BLaER1 (cell line): ENCODE measurements at regions not wholly inside any gene's neighbourhood (a gene's known extent, or its start where the extent isn't known, plus 50 kb on each side); places are given as distances from the start of the nearest gene placed in this dataset.
A peak's percentile ranks its signal among the peaks of the same experiment; 100 is the strongest.
"Not testable (repeated sequence)": the region's sequence is repeated elsewhere in the genome, so short reads cannot be mapped to it uniquely, and the experiment has no call there.

ENCODE experiments used
- H3K27ac ChIP-seq: shearing (Covaris generic); formaldehyde crosslinking; 2 replicates; pipeline ENCODE4 v1.8.1; 2022
- H3K27me3 ChIP-seq: shearing (Covaris generic); formaldehyde crosslinking; 2 replicates; pipeline ENCODE4 v1.8.1; 2022
- H3K36me3 ChIP-seq: shearing (Covaris generic); formaldehyde crosslinking; 2 replicates; pipeline ENCODE4 v1.8.1; 2022
- H3K4me1 ChIP-seq: shearing (Covaris generic); formaldehyde crosslinking; 2 replicates; pipeline ENCODE4 v1.8.1; 2022
- H3K4me2 ChIP-seq: shearing (Covaris generic); formaldehyde crosslinking; 2 replicates; pipeline ENCODE4 v1.8.1; 2022
- H3K4me3 ChIP-seq: shearing (Covaris generic); formaldehyde crosslinking; 2 replicates; pipeline ENCODE4 v1.8.1; 2022
- H3K9ac ChIP-seq: shearing (Covaris generic); formaldehyde crosslinking; 2 replicates; pipeline ENCODE4 v1.8.1; 2022
- H3K9me3 ChIP-seq: shearing (Covaris generic); formaldehyde crosslinking; 2 replicates; pipeline ENCODE4 v1.8.1; 2022
- H4K20me1 ChIP-seq: shearing (Covaris generic); formaldehyde crosslinking; 2 replicates; pipeline ENCODE4 v1.8.1; 2022
- Cebpa-rat ChIP-seq: shearing (Covaris generic); IDR thresholded peaks from 2 replicates; pipeline ENCODE4 v1.8.1; 2022

DNA sequence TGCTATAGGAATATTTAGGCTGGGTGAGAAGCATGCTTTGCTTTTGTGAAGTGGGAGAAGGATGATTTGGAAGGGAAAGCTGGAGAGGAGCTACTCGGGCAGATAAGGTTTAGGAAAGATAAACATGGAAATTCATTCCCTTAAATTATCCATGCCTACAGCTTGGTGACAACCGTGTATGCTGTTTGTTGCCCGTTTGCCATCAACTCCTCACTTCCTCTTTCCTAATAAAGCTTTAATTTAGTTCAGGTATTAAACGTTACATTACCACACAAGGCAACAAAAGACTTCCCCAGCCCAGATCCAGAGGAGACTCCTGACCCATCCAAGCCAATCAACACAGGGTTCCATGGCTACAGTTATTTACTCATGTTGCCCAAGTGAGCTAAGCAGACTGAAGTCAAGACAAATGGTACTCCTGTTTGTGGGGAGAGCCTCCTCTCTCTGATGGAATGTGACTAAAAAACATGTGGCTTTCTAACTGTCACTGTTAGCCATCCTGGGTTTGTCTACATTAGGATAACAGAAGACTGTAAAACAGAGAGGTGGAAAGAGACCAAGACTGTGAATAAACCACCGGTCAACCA, 101.7 kb upstream of the GRAMD1B start:
- Histone ChIP-seq H3K4me1 (peaks cover 12% of the 10 kb centered on the region), H3K9ac (no peak overlapping the region), H3K9me3 (peaks cover 5% of the 10 kb centered on the region; the same call in 1 of the 2 replicates), H4K20me1 (no peaks in the 10 kb centered on the region), H3K36me3 (no peaks in the 10 kb centered on the region), H3K27me3 (no peaks in the 10 kb centered on the region), H3K4me3 (no peak overlapping the region), H3K27ac (no peak overlapping the region), H3K4me2 (peak overlapping the region; percentile 30)
- TF ChIP-seq Cebpa-rat, result no peak

DNA sequence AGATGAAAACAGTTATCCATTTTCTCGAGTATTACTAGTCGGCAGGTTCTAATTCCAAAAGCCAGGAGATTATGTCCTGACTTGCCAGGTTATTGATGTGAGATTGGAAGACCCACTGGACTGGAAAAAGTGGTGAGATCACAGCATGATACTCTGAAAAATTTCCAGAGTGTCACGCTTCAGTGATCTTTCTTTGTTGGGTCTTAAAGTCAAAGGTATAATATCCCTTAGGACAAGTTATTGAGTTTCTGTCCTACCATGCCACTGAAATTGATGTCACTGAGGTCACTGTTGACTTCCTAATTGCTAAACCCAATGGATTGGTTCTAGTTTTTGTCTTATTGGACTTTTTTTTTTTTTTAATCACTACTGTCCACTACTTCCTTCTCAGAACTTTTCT, 104.5 kb upstream of the GRAMD1B start:
- no peak overlapping the region for H3K27ac ChIP-seq
- no peaks in the 10 kb centered on the region for H3K27me3 ChIP-seq
- no peak for TF ChIP-seq Cebpa-rat

DNA sequence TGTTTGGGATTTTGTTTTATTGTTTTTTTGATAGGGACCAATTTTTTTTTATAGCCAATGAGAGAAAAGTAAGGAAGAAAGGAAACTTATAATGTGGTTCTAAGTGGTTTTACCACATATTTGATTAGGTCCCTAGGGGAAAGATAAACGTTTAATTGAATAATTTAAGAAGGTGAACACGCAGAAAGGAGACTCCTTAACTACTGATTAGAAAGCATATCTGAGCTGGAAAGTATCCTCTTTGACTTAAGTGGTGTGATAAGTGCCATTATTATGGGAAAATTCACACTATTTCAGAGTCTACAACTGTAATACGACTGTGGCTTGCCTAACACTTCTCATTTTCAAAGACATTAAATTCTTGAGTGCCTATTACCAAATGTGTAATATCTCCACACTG, 106.5 kb upstream of the GRAMD1B start:
- Histone ChIP-seq H3K27ac (no peak overlapping the region), H3K36me3 (no peaks in the 10 kb centered on the region), H3K27me3 (no peaks in the 10 kb centered on the region), H3K9ac (no peak overlapping the region), H3K4me1 (peaks cover 9% of the 10 kb centered on the region), H3K4me3 (no peak overlapping the region), H4K20me1 (no peaks in the 10 kb centered on the region), H3K4me2 (no peak overlapping the region), H3K9me3 (no peaks in the 10 kb centered on the region)
- TF ChIP-seq Cebpa-rat, result no peak

More for the DNA sequence above, 104.5 kb upstream of the GRAMD1B start:
- no peaks in the 10 kb centered on the region for H4K20me1 ChIP-seq
- no peak overlapping the region for H3K4me3 ChIP-seq
- H3K4me2 ChIP-seq, result no peak overlapping the region
- H3K9me3 ChIP-seq, result no peaks in the 10 kb centered on the region
- H3K36me3 ChIP-seq, result no peaks in the 10 kb centered on the region
- no peak overlapping the region for H3K9ac ChIP-seq
- peaks cover 13% of the 10 kb centered on the region for H3K4me1 ChIP-seq

DNA sequence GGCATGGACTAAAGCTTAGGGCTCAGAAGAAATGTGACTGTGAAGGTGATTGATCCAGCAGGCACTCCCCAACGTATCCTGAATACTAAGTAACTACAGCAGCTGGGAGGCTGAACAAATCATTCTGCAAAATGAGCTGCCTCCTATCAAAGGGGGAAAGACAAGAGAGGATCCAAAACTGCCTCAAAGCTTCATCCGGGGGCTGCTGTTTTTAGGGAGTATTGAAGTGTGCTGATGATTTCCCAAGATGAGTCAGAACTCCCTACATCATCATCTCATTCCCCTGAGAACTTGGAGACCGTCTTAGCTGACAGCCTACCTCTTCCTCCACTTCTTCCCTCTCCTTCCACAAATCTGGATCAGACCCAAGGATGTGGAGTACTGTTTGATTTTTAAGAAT, 108.4 kb upstream of the GRAMD1B start:
- Histone ChIP-seq H3K9me3 (no peaks in the 10 kb centered on the region), H3K27ac (no peak overlapping the region), H3K4me2 (no peak overlapping the region), H3K4me3 (no peak overlapping the region), H4K20me1 (no peaks in the 10 kb centered on the region), H3K9ac (no peak overlapping the region), H3K4me1 (0 out of 2 replicates have a peak, but pooled peaks cover 4% of the 10 kb centered on the region), H3K36me3 (no peaks in the 10 kb centered on the region), H3K27me3 (no peaks in the 10 kb centered on the region)
- no peak for TF ChIP-seq Cebpa-rat

DNA sequence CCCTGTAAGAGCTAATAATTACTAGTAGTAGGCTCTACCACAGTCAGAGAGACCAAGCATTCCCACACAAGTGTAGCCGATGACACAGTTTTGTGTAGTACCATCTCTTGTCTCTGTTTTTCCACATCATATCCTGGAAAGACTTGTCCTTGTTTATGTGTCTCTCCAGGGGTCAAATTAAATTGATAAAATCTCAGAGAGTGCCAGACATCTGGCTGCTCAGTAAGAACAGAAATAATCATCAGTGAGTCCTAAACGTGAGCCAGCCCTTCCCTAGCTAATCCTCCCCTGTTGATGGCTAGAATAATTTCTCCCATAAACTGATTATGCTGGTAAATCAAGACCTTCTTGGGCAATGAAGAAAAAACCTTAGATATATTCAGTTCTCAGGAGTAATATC, 111.4 kb upstream of the GRAMD1B start:
- Histone ChIP-seq H3K27ac (no peak overlapping the region), H3K9me3 (no peaks in the 10 kb centered on the region), H3K27me3 (no peaks in the 10 kb centered on the region), H3K36me3 (no peaks in the 10 kb centered on the region), H3K4me1 (0 out of 2 replicates have a peak, but pooled peaks cover 3% of the 10 kb centered on the region), H3K9ac (no peak overlapping the region), H4K20me1 (no peaks in the 10 kb centered on the region), H3K4me2 (no peak overlapping the region), H3K4me3 (no peak overlapping the region)
- no peak for TF ChIP-seq Cebpa-rat

DNA sequence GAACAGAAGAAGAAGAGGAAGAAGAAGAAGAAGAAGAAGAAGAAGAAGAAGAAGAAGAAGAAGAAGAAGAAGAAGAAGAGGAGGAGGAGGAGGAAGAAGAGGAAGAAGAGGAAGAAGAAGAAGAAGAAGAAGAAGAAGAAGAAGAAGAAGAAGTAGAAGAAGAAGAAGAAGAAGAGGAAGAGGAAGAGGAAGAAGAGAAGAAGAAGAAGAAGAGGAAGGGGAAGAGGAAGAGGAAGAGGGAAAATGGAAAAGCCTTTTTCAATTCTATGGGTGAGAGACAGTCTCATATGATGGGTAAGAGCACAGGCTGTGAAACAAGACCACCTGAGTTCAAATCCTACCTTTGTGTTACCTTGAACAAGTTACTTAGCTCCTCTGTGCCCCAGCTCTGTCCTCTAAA, 111.9 kb upstream of the GRAMD1B start:
- not testable (repeated sequence) for H3K4me1 ChIP-seq, H3K4me3 ChIP-seq, H3K36me3 ChIP-seq, H4K20me1 ChIP-seq, H3K9me3 ChIP-seq, H3K4me2 ChIP-seq, H3K9ac ChIP-seq, H3K27me3 ChIP-seq, H3K27ac ChIP-seq

DNA sequence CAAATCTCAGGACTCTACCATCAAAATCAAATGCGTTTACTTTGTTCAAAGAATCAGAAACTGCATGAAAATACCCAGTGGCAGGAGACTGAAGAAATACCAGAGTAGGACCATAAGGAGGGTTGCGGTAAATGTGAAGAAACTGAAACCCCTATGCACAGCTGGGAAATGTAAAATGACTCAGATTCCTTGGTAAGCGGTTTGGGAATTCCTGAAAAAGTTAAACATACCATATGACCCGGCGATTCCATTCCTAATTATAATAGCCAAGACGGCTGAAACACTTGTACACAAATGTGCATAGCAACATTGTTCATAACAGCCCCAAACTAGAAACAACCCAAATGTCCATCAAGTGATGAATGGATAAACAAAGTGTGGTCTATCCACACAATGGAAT, 114.1 kb upstream of the GRAMD1B start:
- H3K9ac ChIP-seq, result no peak overlapping the region
- no peak overlapping the region for H3K4me3 ChIP-seq
- no peaks in the 10 kb centered on the region for H3K9me3 ChIP-seq
- H4K20me1 ChIP-seq, result no peaks in the 10 kb centered on the region
- H3K4me2 ChIP-seq, result no peak overlapping the region
- no peaks in the 10 kb centered on the region for H3K4me1 ChIP-seq
- no peaks in the 10 kb centered on the region for H3K27me3 ChIP-seq
- no peak for TF ChIP-seq Cebpa-rat
- H3K27ac ChIP-seq, result no peak overlapping the region
- no peaks in the 10 kb centered on the region for H3K36me3 ChIP-seq

DNA sequence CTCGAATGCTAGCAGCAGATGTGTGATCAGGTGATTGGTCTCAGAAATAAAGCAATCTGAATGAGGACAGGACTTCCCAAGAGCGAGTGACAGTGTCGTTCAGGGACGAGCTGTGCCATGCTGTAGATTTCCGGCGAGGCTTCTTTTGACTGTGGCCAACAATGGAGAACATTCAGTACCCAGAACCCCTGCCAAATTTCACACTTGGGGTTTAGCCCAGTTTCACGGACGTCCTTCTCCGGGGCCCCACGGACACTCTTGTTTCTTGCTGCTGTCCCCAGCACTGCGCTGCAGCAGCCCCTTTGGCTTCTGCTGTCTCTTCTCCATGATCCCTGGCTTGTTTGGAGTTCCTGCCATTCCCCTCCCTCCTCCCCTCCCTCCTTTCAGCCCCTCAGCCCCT, 115.1 kb upstream of the GRAMD1B start:
- no peak for TF ChIP-seq Cebpa-rat
- Histone ChIP-seq H3K9ac (no peak overlapping the region), H3K27me3 (no peaks in the 10 kb centered on the region), H3K4me1 (no peaks in the 10 kb centered on the region), H3K36me3 (no peaks in the 10 kb centered on the region), H3K27ac (no peak overlapping the region), H3K4me3 (no peak overlapping the region), H4K20me1 (no peaks in the 10 kb centered on the region), H3K4me2 (no peak overlapping the region), H3K9me3 (no peaks in the 10 kb centered on the region)

DNA sequence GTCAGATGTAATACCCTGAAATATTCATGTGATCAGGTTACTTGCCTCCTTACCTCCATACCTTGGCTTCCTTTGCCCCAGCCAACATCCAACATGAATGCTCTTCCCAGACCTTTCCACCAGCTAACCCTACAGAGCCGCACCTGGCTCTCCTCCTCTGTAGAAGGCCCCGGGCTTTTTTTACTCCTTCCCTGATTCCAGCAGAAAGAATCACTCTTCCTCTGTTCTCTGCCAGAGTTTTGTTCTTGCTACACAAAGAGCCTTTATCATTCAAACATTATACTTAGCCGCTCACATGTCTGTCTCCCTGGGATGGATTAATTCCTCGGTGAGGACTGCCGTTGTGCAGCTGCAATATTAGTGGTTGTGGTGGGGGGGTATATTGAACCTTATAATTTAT, 116.8 kb upstream of the GRAMD1B start:
- Histone ChIP-seq H3K27me3 (no peaks in the 10 kb centered on the region), H3K4me2 (no peak overlapping the region)

DNA sequence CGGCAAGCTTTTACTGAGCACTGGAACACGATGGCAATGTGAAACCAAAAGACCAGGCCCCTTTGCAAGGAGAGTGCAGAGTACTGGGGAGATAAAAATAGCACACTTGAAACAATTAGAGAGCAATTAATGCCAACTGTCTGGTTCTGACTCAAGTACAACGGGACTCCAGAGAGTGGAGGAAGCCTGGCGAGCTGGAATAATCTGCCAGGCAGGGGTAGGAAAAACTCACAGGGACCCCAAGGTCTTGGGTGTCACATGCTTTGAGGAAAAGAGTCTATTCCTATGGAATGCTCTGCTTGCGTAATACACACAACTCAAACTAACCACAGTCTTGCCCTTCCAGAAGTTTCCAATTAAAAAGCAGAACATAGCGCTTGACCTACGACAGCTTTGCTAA, 113.0 kb upstream of the CLMP start:
- Histone ChIP-seq H3K27ac (no peak overlapping the region), H3K9ac (no peak overlapping the region), H3K4me1 (peaks cover 42% of the 10 kb centered on the region), H4K20me1 (no peaks in the 10 kb centered on the region), H3K9me3 (no peaks in the 10 kb centered on the region), H3K4me3 (no peak overlapping the region), H3K36me3 (no peaks in the 10 kb centered on the region), H3K4me2 (peak overlapping the region; percentile 28; the same call in 1 of the 2 replicates), H3K27me3 (no peaks in the 10 kb centered on the region)
- TF ChIP-seq Cebpa-rat, result 0 out of 2 replicates have a peak, but pooled peaks have one; percentile 45

More for the DNA sequence above, 116.8 kb upstream of the GRAMD1B start:
- Histone ChIP-seq H4K20me1 (no peaks in the 10 kb centered on the region), H3K36me3 (no peaks in the 10 kb centered on the region), H3K27ac (no peak overlapping the region), H3K4me1 (peaks cover under 1% of the 10 kb centered on the region; the same call in 1 of the 2 replicates), H3K4me3 (no peak overlapping the region), H3K9me3 (no peaks in the 10 kb centered on the region), H3K9ac (no peak overlapping the region)
- TF ChIP-seq Cebpa-rat, result no peak

DNA sequence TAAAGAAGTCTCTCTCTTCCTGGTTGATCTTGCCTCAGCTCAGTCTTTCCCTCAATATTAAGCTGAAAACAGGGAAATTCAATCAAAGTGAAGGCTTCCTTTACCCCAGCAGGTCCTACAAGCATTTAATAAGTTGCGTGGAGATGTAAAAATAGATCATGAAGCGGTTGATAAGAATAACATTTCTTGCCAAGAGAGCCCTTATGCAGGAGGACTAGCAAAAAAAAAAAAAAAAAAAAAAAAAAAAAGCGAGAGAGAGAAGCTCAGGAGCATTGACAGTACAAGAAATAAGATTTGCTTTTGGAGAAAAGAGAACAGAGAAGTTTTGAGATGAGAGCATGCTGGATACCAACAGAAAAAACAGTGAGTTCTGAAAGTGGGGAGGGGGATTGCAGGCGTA, 112.2 kb upstream of the CLMP start:
- Histone ChIP-seq H3K4me1 (peaks cover 50% of the 10 kb centered on the region), H3K36me3 (no peaks in the 10 kb centered on the region), H3K4me2 (no peak overlapping the region), H3K9me3 (no peaks in the 10 kb centered on the region), H3K4me3 (no peak overlapping the region), H3K9ac (no peak overlapping the region), H3K27me3 (no peaks in the 10 kb centered on the region), H3K27ac (no peak overlapping the region), H4K20me1 (no peaks in the 10 kb centered on the region)
- no peak for TF ChIP-seq Cebpa-rat
